Esophagus mucosa (tissue), 1 donor: ENCODE measurements at regions not wholly inside any gene's neighbourhood (a gene's known extent, or its start where the extent isn't known, plus 50 kb on each side); places are given as distances from the start of the nearest gene placed in this dataset.

Source experiments
- ATAC-seq: fragments of 200-7000 bp; cut with Tn5 transposase; one replicate; pipeline ENCODE4 v1.9.1; 2020
- donor health status: DM: yes; HTN: yes; CAD: no.

DNA sequence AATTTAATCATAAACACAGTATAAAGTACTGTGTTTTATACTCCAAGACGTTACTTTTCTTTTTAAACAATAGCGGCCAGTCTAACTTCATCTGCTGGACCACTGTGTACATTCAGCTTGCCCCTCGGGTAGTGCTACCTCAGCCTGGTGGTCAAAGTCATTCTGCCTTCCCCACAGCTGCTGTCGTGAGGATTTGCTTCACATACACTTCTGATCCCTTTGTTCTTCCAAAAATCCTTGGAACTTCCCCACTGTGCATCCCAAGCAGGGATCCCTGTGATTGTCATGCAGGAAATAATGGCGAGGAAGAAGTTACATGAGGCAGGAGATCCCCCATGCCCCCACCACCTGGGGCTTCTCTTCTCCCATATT, 234.9 kb upstream of the STARD13 start:
- no peak for ATAC-seq

DNA sequence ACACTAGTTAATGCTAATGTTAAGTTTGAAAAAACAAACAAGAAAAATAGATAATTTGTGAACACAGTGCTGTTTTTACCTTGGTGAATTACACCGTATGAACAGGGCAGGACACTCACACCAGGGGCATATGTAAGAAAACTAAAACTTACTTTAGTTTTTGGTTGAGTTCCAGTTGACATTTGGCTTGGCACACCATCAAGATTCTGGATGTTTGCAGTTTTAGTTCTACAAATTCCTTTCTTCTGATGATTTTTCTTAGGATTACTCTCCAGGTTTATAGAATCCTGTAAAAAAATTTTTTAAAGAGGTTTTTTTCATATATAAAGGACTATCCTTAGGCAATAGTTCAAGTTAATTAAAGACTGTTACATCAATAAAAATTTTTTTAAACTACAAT, 238.5 kb upstream of the STARD13 start:
- no peak for ATAC-seq

DNA sequence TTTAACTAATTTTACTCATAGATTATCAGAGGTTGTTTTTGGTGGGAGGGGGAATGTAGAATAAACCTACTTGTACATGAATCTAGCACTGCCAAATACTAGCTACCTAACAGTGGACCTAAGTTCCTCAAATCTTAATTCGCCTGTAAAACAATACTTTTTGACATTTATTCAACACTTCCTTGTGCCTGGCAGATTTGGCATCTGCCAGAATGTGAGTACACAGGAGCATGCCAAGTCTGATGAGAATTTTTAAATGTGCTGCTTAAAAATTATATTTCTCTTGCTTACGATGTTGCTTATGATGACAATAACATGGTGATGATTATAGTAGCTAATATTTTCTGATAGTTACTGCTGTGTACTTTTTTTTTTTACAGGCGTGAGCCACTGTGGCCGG, 240.2 kb upstream of the STARD13 start:
- ATAC-seq: no peak

DNA sequence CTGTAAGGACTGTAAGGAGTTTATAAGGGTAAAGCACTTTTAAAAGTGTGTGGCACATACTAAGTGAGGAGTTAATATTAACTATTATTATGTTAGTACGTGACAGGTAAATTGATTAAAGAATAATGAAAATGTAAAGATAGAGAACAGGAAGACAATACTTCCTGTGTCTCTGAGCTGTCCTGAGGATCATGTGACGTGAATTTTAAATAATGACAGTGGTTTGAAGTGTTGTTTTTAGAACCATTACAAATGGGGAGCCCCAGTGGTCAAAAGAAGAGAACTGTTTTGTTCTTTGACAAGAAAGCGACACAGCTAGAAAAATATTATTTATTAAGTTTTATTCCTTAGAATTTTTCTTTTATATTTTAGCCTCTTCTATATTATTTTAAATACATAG, 241.2 kb upstream of the STARD13 start:
- ATAC-seq: no peak

DNA sequence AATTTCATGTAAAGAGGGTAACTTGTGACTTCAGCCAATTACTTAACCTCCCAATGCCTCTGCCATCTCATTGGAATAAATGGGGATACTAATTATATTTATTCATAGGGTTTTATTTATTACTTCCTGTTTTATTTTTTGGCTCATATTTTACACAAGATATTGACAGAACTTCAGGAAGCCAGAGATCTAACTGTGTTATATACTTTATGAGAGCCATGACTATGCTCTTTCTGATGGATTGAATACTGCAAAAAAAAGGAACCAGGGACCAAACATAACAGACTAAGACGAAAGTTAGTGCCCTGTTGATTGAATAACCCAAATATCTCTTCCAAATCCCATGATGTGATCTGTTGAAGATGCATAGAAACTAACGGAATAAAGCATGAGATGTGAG, 243.3 kb upstream of the STARD13 start:
- no peak for ATAC-seq

DNA sequence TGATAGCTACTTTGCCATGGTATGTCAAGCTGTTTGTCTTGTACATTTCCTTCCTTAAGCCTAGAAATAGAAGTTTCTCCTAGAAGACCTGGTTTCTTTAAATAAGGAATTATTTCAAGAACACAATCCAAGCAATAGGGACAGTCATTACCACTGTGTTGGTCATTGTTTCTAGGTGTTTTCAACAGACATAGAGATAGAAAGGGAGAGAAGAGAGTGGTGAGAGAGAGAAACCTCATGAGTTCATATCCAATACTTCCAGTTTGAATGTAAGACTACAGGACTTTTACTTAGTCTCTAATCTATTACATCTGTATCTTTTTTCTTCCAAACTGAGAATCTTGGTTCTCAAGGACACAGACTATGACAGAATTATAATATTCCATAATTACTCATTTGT, 245.9 kb upstream of the STARD13 start:
- no peak for ATAC-seq

DNA sequence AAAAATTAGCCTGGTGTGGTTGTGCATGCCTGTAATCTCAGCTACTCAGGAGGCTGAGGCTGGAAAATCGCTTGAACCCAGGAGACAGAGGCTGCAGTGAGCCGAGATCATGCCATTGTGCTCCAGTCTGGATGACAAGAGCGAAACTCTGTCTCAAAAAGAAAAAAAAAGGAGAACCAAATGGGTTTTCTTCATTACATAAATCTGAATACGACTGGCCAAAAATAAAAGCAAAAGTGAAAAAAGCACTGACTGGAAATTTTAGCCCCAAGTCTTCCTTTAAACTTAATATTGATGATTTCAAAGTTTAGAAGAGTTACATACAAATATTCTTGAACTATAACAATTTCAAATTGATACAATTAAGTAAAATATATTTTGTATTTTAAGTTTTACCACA, 249.5 kb upstream of the STARD13 start:
- ATAC-seq: no peak

DNA sequence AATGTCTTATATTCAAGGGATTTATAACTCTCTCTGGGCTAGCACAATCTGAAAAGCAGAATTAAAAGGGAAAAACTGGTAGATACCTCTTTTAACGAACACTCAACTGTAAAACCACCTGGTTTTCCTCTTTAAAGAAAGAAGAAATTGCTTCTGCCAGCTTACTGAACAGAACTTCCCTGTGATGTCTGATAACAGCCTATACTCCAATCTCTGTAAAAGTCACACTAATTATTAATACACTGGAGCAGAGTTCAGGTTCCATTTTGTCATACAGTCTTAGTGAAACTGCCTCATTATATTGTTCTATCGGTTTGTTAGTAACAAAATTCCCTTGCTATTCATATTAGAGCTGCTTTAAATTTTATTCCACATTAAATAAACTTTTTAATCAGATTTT, 251.0 kb upstream of the STARD13 start:
- no peak for ATAC-seq

DNA sequence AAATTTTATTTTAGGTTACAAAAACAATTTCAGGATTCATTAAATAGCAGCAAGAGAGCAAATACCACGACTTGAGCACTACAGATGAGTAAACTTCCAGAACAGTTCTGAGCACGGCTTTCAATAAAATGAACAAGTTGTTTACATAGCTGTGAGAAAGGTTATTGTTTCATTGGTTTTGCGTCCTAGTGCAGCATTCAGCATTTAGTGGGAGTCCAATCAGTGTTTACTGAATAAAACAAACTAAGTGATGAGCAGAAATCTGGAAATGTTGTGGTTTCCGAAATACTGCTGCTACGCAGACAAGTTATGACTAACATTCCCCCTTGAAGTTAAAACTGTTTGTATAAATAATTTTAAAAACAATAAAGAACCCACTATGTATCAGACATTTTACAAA, 251.5 kb upstream of the STARD13 start:
- no peak for ATAC-seq

DNA sequence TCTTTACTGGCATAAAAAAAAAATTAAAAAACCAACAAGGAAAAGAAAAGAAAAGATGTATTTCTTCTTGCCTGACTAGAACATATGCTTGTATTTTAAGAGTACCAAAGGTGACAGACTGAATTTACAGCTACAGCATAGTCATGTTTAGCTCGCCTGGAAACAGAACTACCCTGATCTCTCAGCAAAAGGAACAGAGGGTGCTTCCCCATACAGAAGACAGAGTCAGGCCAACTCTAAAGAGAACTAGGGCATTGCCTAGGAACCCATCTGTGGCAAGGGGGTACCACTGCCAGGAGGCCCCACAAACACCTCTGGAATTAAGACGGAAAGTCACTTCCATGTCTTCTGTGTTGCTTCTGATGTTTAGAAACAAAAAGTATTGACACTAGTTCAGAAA, 252.1 kb upstream of the STARD13 start:
- ATAC-seq: no peak

DNA sequence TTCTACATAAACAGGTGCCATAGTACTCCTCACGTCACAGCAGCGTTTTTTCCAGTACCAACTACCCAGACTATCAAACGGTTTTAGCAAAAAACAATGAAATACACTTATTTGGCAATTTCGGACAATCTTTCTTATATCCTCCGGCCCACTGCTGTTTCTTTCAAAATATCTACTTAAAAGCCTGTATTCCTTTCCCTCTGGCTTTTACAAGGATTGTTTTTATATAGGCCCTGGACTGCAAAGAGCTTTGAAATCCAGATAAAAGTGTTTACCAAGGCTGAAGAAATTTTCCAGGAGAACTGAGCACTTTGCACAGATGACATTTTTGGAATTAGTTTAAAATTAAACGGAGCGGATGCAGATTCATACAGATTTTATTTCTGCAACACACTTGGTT, 255.9 kb upstream of the STARD13 start:
- ATAC-seq: no peak

DNA sequence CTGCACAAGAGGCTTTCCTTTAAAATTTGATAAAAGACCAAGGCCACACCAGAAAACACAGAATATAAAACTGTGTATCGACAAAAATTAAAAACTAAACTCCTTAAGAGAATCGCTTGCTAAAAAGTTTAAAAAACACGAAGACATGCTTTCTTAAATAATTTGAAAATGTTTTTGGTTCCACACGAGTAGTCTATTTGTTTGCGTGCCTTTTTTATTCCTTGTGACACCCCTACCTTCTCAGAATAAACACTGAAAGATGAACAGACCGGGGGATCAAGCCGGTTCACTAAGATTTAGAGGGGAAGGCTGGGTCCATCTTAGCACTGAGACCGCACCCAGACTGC, 256.4 kb upstream of the STARD13 start:
- no peak for ATAC-seq

DNA sequence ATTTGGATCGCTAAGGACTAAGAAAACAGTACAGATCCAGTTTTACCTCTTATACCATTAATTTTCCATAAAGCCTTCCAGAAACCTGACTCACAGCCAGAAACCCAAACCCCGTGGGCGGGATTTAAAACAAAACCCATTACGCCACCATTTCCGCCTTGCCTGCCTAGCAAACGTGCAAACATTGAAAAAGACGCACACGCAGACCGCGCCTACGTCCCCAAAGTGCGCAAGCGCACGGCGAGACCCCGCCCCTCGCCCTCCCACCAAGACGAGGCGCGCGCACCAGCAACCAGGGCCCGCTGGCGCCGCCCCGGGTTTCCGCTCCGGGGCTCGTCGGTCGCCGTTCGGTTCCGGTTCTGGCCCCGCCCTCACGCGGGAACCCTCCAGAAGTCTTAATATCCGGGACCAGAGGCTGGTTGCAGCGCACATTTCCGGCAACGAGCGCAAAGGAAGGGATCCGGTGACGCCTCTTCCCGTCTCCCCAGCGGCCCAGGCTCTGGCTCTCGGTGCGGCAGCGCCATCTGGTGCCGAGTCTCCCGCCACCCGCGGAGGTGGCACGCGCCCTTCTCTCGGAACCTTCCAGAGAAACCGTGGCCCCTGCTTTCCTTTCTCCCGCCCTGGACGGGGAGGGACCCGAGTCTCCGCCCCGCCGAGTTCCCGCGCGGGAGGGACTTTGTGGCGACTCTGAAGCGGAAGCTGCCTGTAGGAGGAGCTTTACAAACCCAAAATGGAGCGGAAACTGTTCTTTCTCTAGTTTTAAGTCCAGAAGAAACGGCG, 256.9 kb upstream of the STARD13 start:
- peak; percentile 96 for ATAC-seq

DNA sequence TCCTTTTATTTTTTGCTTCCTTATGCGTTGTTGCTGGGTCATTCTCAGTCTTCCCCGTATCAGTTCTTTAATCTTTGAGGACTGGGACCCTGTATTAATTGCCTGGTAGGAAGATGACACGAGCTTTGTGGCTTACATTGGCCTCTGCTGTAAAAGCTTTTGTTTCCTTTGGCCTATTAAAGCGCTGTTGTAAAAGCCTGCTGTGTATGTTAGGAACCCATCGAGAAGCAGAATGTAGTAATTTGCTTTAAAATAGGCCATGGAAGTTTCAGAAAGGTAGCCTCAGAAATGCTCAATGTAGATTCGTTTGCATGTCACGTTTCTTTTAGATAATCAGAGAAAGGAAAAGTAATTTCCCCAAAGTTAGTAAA, 257.5 kb upstream of the STARD13 start:
- ATAC-seq: no peak

DNA sequence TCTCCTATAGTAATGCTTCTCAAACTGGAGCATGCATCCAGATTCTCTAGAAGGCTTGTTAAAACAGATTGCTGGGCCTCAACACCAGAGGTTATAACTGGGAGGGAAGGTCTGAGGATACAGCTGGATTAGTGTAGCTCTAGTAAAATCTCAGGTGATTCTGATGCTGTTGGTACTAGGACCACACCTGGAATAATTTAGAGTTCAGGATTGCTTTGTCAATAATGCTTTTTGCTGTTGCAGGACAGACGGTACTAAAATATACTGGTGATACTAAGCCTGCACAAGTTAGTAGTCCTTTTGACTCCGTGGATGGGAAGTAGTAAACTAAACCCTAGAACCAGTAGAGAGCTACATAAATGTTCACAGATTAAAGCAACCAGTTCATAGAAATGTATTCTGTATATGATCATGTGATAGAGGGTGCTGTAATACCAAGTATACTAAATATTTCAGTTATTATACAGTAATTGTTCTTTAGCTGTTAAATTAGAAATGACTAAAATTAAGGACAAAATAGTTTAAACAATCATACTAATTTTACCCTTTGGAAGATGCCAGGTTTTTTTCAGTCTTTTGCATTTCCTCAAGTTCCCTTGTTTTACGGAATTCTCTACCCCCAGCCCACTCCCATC, 258.2 kb upstream of the STARD13 start:
- no peak for ATAC-seq

DNA sequence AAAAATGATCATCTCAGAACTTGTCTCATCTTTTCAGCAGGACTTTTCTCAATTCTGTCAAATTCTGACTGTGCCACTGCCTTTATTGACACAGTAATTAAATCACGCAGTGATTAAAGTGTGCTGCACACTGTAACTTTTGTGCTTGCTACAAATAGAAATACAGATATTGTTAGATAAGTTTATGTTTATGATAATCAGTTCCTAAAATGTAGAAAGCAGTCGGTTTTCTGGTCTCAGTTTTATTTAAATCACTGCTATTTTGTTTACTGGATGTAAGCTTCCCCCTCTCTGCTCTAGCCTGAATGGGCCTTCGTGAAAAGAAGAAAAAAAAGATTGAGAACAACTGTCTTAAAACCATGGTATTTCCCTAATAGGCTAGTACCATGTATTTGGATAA, 258.8 kb upstream of the STARD13 start:
- no peak for ATAC-seq

DNA sequence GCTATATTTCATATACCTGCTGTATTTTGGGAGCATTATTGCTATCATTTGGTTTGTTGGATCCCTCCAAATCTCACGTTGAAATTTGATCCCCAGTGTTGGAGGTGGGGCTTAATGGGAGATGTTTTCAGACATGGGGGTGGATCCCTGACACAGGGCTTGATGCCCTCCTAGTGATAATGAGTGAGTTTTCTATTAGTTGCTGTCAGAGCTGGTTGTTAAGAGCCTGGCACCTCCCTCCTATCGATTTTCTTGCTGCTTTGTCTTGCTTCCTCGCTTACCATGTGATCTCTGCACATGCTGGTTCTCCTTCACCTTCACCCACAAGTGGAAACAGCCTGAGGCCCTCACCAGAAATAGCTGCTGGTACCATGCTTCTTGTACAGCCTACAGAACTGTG, 259.9 kb upstream of the STARD13 start:
- ATAC-seq: no peak

DNA sequence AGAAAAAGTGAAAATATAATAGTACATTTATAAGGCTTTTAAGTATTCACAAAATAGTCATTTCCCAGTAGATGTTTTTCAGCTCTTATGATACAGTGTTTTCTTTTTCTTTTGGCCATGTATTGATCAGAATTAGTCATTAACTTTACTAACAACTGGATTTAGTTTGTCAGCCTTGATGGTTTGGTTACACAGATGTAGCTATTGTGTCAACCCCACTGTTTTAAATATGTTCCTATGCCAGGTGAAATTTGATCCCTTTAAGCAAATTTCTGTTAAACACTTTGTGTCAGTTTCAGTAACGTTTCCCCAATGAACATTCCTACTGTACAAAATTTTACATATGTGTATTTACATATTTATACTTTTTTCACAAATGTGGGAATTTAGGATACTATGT, 261.5 kb upstream of the STARD13 start:
- no peak for ATAC-seq

DNA sequence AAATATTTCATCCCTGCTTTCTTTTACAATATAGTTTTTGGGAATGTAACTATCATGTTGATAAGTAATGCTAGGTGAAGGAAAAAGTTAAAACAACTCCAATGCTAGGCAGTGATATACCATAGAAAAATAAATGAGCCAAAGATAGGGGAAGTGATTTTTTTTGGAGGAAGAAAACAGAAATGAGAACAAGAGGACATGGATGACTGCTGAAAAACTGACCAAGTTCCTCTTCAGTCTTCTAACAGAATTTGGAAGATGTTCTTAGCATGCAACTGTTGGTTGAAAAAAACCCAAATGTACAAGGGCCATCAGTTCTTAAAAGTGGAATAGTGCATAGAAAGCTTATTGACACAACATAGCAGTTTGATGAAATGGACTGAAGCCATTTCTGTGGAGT, 262.5 kb upstream of the STARD13 start:
- ATAC-seq: no peak

DNA sequence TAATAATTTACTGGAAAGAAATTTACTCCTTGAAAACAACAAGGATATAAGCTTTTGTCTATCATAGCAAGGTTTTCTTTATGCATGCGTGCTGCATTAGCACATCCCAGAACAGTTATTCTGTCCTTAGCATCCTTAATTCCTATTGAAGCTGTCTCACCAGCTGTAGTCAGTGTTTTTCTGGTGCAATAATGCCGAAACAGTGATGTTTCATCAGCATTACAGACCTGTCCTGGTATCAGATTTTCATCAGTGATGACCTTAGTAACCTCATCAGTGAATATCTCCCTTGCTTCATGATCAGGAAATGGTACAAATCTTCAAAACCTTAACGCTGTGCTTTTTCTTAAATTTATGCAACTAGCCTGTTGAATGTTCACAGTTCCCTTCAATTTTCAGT, 264.7 kb upstream of the STARD13 start:
- ATAC-seq: no peak

DNA sequence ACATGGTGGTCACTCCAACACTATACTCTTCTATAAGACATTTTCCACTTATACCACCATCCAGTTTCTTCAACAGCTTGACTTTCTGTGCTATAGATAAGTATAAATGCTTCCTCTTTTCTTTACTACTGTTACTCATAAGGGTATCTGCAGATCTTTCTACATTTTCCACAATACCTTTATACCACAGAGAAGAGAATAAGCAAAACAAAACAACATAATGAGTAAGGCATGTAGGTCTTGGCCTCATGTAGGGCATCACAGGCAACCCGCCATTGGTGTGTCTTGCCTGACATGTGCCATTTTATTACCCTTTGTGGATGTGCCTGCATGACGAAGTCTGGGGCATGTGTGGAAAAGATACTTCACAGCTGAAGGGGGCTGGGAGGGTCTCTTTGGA, 265.3 kb upstream of the STARD13 start:
- no peak for ATAC-seq

DNA sequence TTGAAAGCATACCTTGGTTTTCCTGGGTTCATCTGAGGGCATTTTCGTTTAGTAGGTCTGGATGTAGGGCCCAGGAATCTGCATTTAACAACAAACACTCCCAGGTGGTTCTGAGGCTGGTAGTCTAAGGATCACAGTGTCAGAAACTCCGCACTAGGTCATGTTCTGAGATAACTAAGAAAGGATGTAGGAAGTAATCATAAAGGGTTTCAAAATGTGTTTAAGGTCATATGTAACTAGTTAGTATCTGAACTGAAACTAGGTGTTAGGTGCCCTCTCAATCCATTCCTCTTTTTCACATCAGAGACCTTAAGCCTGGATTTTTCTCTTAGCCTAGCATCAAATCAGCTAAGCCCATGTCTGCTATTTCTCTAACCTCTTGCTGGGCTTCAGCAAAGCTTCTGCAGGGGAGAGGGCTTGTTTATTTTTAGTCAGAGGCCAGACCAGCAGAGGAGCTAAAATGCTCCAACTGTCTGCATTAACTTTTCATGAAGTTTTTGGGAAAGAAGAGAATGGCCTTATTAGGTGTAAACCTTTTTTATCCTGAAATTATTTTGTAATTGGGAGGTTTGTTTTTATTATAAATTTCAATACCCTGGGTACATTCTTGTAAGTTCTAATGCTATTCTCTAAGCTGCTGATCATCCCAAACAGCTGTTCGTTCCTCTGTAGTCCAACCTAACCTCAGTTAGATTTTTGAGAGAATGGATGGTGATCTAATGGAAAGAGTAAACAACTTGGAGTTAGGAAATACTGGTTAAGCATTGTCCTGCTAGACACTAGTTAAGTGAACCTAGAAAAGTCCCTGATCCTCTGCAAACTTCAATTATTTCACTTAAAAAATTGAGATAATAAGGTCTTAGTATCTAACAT, 262.8 kb upstream of the RFC3 start:
- no peak for ATAC-seq

DNA sequence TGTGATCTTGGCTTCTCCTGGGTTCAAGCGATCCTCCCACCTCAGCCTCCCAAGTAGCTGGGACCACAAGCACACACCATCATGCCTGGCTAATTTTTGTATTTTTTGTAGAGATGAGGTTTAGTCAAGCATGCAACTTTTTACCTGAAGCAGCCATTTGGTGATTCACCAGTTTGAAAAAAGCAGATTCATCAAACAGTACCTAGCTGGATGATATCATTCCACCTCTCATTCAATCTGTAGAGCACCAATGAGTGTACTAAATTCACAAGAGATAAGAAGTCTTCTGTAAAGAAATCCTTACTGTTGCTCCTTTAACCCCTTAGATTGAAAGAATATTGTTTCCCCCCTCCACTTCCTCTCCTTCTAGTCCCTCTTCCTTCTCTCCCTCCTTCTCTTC, 261.1 kb upstream of the RFC3 start:
- ATAC-seq: no peak

DNA sequence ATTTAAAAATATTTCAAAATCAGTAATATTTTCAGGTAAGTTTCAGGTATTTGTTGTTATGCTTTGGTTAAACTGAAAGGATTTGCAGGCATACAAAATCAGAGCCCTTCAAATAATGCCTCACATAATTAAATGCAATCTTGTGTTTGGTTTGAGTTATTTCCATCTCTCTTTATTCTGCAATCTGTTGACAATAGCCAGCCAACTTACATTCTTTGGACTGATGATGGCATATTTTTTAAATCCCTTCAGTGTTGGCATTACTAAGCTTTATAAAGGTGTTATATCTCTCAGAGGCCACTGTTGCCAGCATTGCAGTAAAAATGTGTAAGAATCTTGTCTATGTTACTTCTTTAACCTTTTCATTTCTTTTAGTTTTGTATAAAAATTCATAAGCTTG, 257.2 kb upstream of the RFC3 start:
- no peak for ATAC-seq
